Ishikawa (cell line): ENCODE measurements at regions not wholly inside any gene's neighbourhood (a gene's known extent, or its start where the extent isn't known, plus 50 kb on each side); places are given as distances from the start of the nearest gene placed in this dataset.

ENCODE experiments used
- EGR1 ChIP-seq: IDR thresholded peaks from 2 replicates; pipeline ENCODE4 v1.6.1; 2012
- TAF1 ChIP-seq: IDR thresholded peaks from 2 replicates; pipeline ENCODE4 v1.6.1; 2012; ENCODE audit warnings: low read depth, mild to moderate bottlenecking

DNA sequence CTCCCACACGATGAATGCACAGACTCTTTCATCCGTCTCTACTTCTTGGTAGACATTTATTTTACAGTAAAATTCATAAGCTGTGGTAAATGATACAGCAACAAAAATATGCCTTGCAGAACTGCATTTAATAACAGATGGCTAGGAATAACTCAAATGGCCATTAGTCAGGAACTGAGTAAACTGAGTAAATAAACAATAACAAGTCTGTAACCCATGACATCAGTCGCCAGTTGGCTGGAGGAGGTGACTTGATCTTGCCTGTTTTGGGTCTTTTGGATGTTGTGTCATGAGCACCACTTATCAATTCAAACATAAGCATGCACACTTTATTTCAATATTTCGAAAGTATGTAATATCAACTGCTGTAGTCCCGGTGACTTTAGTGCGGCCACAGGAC is 632.6 kb upstream of the ARGLU1 start:
- TF ChIP-seq EGR1 (no peak), TAF1 (no peak)
